DOHH2 (cell line): ENCODE measurements at regions not wholly inside any gene's neighbourhood (a gene's known extent, or its start where the extent isn't known, plus 50 kb on each side); places are given as distances from the start of the nearest gene placed in this dataset.

Source experiments
- H3F3A ChIP-seq: fragments of 200-600 bp; sonication (generic), shearing (Covaris generic); 2 replicates; pipeline ENCODE4 v1.6.0; 2016; ENCODE audit warnings: antibody characterized with exemption, mild to moderate bottlenecking; ENCODE audit not compliant: control insufficient read depth, insufficient read depth
- H3K27ac ChIP-seq: fragments of 200-600 bp; sonication (generic); 2 replicates; pipeline ENCODE4 v1.5.1; 2014; ENCODE audit warnings: low read depth, mild to moderate bottlenecking, low read length, moderate library complexity
- H3K27me3 ChIP-seq: fragments of 200-600 bp; sonication (generic); 2 replicates; pipeline ENCODE4 v1.6.1; 2014; ENCODE audit warnings: mild to moderate bottlenecking, low read length, mixed read lengths; ENCODE audit not compliant: control insufficient read depth
- H3K36me3 ChIP-seq: fragments of 200-600 bp; sonication (generic); 2 replicates; pipeline ENCODE4 v1.6.1; 2014; ENCODE audit warnings: mild to moderate bottlenecking, low read length, moderate library complexity, mixed read lengths; ENCODE audit not compliant: control insufficient read depth
- H3K4me1 ChIP-seq: fragments of 200-600 bp; sonication (generic); 2 replicates; pipeline ENCODE4 v1.6.1; 2014; ENCODE audit warnings: mild to moderate bottlenecking, low read length, mixed read lengths; ENCODE audit not compliant: control insufficient read depth
- H3K4me2 ChIP-seq: fragments of 200-600 bp; sonication (generic); 2 replicates; pipeline ENCODE4 v1.6.0; 2014; ENCODE audit warnings: mild to moderate bottlenecking, low read length, moderate library complexity
- H3K4me3 ChIP-seq: fragments of 200-600 bp; sonication (generic); 2 replicates; pipeline ENCODE4 v1.5.1; 2014; ENCODE audit warnings: mild to moderate bottlenecking, low read length, mixed read lengths
- H3K79me2 ChIP-seq: fragments of 200-600 bp; sonication (generic); 2 replicates; pipeline ENCODE4 v1.6.1; 2014; ENCODE audit warnings: mild to moderate bottlenecking, low read length, mixed read lengths; ENCODE audit not compliant: control insufficient read depth
- H3K9me2 ChIP-seq: fragments of 200-600 bp; sonication (generic); replicated peaks from 2 replicates; pipeline ENCODE4 v1.6.1; 2014; ENCODE audit warnings: mild to moderate bottlenecking, low read length, mixed read lengths; ENCODE audit not compliant: control insufficient read depth
- H3K9me3 ChIP-seq: fragments of 200-600 bp; sonication (generic); 2 replicates; pipeline ENCODE4 v1.6.1; 2014; ENCODE audit warnings: antibody characterized with exemption, low read length, mixed read lengths; ENCODE audit not compliant: control insufficient read depth, insufficient read depth
- H4K20me1 ChIP-seq: fragments of 200-600 bp; sonication (generic); 2 replicates; pipeline ENCODE4 v1.6.0; 2014; ENCODE audit warnings: low read depth, mild to moderate bottlenecking, antibody characterized with exemption, low read length, moderate library complexity; ENCODE audit not compliant: control insufficient read depth, insufficient read depth
- EZH2phosphoT487 ChIP-seq: fragments of 200-600 bp; sonication (generic); IDR thresholded peaks from 2 replicates; pipeline ENCODE4 v1.6.1; 2017; ENCODE audit warnings: borderline replicate concordance, mild to moderate bottlenecking, antibody characterized with exemption, low read length, moderate library complexity, mixed read lengths
- TF ChIP-seq, protein P1 (sequence below): fragments of 200-600 bp; sonication (generic); IDR thresholded peaks from one replicate; pipeline ENCODE4 v1.5.1; 2014; ENCODE audit warnings: antibody characterized with exemption, mild to moderate bottlenecking, low read depth, low read length; ENCODE audit not compliant: poor library complexity, severe bottlenecking

DNA sequence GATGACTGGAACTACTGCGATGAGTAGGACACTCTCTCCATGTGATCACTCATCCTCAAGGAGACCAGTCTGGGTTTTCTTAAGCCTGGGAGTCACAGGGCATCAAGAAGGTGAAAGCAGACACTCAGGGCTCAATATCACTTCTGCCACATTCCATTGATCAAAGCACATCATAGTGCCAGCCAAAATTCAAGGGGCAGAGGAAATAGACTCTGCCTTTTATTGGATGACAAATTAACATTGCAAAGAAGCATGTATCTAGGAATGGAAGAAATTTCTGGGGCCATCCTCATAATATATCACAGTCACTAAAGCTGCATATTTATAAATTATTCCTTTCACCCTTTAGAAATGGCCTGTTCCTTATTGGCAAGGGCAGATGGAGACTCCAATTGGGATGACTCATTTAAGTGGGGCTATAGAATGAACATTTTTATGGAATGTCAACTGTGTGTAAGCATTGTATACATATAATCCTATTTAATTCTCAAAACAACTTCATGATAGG is 114.8 kb upstream of the CDC42EP3 start:
- no peaks in the 10 kb centered on the region for H3K36me3 ChIP-seq
- H3K27ac ChIP-seq, result no peak overlapping the region
- peaks cover 2% of the 10 kb centered on the region; the same call in 1 of the 2 replicates for H3K27me3 ChIP-seq
- H3F3A ChIP-seq, result no peaks in the 10 kb centered on the region
- H3K9me3 ChIP-seq, result peaks cover 16% of the 10 kb centered on the region
- no peaks in the 10 kb centered on the region for H4K20me1 ChIP-seq
- H3K79me2 ChIP-seq, result no peaks in the 10 kb centered on the region
- no peaks in the 10 kb centered on the region for H3K9me2 ChIP-seq
- H3K4me2 ChIP-seq, result no peak overlapping the region
- no peaks in the 10 kb centered on the region for H3K4me1 ChIP-seq
- no peak for TF ChIP-seq EZH2phosphoT487
- TF ChIP-seq, protein P1, sequence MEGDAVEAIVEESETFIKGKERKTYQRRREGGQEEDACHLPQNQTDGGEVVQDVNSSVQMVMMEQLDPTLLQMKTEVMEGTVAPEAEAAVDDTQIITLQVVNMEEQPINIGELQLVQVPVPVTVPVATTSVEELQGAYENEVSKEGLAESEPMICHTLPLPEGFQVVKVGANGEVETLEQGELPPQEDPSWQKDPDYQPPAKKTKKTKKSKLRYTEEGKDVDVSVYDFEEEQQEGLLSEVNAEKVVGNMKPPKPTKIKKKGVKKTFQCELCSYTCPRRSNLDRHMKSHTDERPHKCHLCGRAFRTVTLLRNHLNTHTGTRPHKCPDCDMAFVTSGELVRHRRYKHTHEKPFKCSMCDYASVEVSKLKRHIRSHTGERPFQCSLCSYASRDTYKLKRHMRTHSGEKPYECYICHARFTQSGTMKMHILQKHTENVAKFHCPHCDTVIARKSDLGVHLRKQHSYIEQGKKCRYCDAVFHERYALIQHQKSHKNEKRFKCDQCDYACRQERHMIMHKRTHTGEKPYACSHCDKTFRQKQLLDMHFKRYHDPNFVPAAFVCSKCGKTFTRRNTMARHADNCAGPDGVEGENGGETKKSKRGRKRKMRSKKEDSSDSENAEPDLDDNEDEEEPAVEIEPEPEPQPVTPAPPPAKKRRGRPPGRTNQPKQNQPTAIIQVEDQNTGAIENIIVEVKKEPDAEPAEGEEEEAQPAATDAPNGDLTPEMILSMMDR, result no peak
- no peak overlapping the region for H3K4me3 ChIP-seq

DNA sequence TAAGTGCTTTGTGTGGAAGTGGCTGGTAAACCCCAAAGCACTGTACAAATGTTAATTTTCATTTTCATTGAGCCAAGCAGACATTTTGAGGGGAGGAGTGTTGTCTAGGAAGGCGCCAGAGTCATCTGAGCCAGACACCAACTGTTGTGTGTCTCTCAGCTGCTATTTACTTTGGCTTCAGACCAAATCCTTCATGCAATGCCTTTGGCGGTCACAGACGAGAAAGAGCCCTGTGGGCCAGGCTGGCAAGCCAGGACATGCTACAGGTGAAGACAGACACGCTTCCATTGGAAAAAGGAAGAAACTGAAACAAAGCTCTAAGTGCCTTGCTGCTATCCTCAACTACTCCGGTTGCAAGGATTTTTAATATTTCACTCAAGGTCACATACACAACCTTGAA is 115.4 kb upstream of the CDC42EP3 start:
- Histone ChIP-seq H3K9me3 (peaks cover 16% of the 10 kb centered on the region), H3K27ac (no peak overlapping the region), H3K4me1 (no peaks in the 10 kb centered on the region), H4K20me1 (no peaks in the 10 kb centered on the region), H3K79me2 (no peaks in the 10 kb centered on the region), H3K4me2 (no peak overlapping the region), H3K4me3 (no peak overlapping the region), H3K36me3 (no peaks in the 10 kb centered on the region), H3K9me2 (no peaks in the 10 kb centered on the region), H3F3A (no peaks in the 10 kb centered on the region), H3K27me3 (peaks cover 2% of the 10 kb centered on the region; the same call in 1 of the 2 replicates)
- no peak for TF ChIP-seq EZH2phosphoT487
- TF ChIP-seq, protein P1, result no peak

DNA sequence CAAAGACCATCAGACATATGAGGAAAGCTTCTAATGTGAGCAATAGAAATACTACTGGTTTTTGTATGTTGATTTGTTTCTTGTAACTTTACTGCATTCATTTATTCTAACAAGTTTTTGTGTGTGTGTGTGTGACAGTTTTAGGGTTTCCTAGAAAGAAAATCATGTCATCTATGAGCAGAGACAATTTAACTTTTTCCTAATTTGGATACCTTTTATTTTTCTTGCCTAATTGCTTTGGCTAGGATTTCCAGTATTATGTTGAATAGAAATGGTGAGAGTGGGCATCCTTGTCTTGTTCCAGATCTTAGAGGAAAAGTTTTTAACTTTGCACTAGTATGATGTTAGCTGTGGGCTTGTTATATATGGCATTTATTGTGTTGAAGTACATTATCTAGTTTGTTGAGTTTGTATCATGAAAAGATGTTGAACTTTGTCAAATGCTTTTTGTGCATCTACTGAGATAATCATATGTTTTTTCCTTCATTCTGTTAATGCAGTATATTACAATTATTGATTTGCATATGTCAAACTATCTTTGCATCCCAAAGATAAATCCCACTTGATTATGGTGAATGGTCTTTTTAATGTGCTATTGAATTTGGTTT is 117.3 kb upstream of the CDC42EP3 start:
- no peaks in the 10 kb centered on the region for H3K4me1 ChIP-seq
- peaks cover 16% of the 10 kb centered on the region for H3K9me3 ChIP-seq
- H3K4me3 ChIP-seq, result no peak overlapping the region
- no peaks in the 10 kb centered on the region for H3F3A ChIP-seq
- no peaks in the 10 kb centered on the region for H3K36me3 ChIP-seq
- no peak overlapping the region for H3K27ac ChIP-seq
- TF ChIP-seq, protein P1, result no peak
- no peak for TF ChIP-seq EZH2phosphoT487
- H3K9me2 ChIP-seq, result no peaks in the 10 kb centered on the region
- no peak overlapping the region for H3K4me2 ChIP-seq
- H3K27me3 ChIP-seq, result peaks cover 2% of the 10 kb centered on the region; the same call in 1 of the 2 replicates
- no peaks in the 10 kb centered on the region for H4K20me1 ChIP-seq
- H3K79me2 ChIP-seq, result no peaks in the 10 kb centered on the region
